NB4 (cell line): ENCODE measurements at regions not wholly inside any gene's neighbourhood (a gene's known extent, or its start where the extent isn't known, plus 50 kb on each side); places are given as distances from the start of the nearest gene placed in this dataset.

Experiments
- CTCF ChIP-seq: IDR thresholded peaks from one replicate; pipeline ENCODE4 v1.5.1; 2012; ENCODE audit warnings: low read depth, low read length
- MAX ChIP-seq: IDR thresholded peaks from 2 replicates; pipeline ENCODE4 v1.6.1; 2011; ENCODE audit warnings: low read depth, low read length
- MYC ChIP-seq: IDR thresholded peaks from 2 replicates; pipeline ENCODE4 v1.6.1; 2011; ENCODE audit warnings: low read depth, low read length
- POLR2A ChIP-seq: IDR thresholded peaks from 2 replicates; pipeline ENCODE4 v1.6.1; 2011; ENCODE audit warnings: mild to moderate bottlenecking; ENCODE audit not compliant: insufficient read length; ENCODE audit errors: extremely low read depth

- no peak for TF ChIP-seq POLR2A
- no peak for TF ChIP-seq CTCF
- no peak for TF ChIP-seq MAX
- TF ChIP-seq MYC: no peak
These were observed 235.3 kb upstream of the CEP162 start for GRCh38 chr6:84462698-84463097.
